GM23338 (cell line): ENCODE measurements at regions not wholly inside any gene's neighbourhood (a gene's known extent, or its start where the extent isn't known, plus 50 kb on each side); places are given as distances from the start of the nearest gene placed in this dataset.

Experiments
- CTCF ChIP-seq, 2 experiments: fragments of 200-600 bp in 1 of 2; sonication (generic) in 1 of 2; conservative IDR thresholded peaks; 2 replicates each; pipeline versions ENCODE4 v1.5.1 to v1.6.1; 2016 to 2017; ENCODE audit warnings: antibody characterized with exemption in 2 of 2, low read depth in 2 of 2, mild to moderate bottlenecking in 2 of 2, moderate library complexity in 1 of 2
- NANOG ChIP-seq: IDR thresholded peaks from 2 replicates; pipeline ENCODE4 v1.6.1; 2016; ENCODE audit warnings: antibody characterized with exemption, borderline replicate concordance
- POLR2AphosphoS5 ChIP-seq: IDR thresholded peaks from 2 replicates; pipeline ENCODE4 v1.6.1; 2016; ENCODE audit warnings: antibody characterized with exemption, low read depth
- TF ChIP-seq, protein P1 (sequence below): IDR thresholded peaks from one replicate; pipeline ENCODE4 v1.6.1; 2018; ENCODE audit warnings: antibody characterized with exemption; ENCODE audit not compliant: unreplicated experiment

DNA sequence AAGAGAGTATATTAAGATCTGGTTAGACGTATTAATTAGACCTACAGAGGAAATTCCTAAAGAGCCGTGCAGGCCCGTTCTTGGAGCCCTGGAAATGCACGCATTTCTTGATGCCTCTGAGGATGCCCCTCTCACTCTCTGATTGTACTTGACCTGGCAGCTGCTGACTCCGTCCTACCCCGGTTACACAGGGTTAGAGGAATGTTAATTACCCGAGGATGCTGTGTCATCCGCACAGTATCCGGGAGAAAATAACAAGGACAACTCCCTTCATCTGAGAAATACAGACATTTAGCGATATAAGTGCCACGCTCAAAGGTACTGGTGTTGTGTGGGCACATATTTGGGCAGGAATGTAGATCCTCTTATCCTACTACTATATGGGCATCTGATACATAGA lies 404.6 kb upstream of the FAT1 start:
- TF ChIP-seq CTCF (conservative IDR thresholded peaks at IDR 0.05; ENCODE audit: low read depth in 2 of 2) (no peak), POLR2AphosphoS5 (no peak), NANOG (no peak)
- TF ChIP-seq, protein P1, sequence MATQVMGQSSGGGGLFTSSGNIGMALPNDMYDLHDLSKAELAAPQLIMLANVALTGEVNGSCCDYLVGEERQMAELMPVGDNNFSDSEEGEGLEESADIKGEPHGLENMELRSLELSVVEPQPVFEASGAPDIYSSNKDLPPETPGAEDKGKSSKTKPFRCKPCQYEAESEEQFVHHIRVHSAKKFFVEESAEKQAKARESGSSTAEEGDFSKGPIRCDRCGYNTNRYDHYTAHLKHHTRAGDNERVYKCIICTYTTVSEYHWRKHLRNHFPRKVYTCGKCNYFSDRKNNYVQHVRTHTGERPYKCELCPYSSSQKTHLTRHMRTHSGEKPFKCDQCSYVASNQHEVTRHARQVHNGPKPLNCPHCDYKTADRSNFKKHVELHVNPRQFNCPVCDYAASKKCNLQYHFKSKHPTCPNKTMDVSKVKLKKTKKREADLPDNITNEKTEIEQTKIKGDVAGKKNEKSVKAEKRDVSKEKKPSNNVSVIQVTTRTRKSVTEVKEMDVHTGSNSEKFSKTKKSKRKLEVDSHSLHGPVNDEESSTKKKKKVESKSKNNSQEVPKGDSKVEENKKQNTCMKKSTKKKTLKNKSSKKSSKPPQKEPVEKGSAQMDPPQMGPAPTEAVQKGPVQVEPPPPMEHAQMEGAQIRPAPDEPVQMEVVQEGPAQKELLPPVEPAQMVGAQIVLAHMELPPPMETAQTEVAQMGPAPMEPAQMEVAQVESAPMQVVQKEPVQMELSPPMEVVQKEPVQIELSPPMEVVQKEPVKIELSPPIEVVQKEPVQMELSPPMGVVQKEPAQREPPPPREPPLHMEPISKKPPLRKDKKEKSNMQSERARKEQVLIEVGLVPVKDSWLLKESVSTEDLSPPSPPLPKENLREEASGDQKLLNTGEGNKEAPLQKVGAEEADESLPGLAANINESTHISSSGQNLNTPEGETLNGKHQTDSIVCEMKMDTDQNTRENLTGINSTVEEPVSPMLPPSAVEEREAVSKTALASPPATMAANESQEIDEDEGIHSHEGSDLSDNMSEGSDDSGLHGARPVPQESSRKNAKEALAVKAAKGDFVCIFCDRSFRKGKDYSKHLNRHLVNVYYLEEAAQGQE = no peak
